RCC 7860 (cell line): ENCODE measurements at regions not wholly inside any gene's neighbourhood (a gene's known extent, or its start where the extent isn't known, plus 50 kb on each side); places are given as distances from the start of the nearest gene placed in this dataset.
A peak's percentile ranks its signal among the peaks of the same experiment; 100 is the strongest.
"Not testable (repeated sequence)": the region's sequence is repeated elsewhere in the genome, so short reads cannot be mapped to it uniquely, and the experiment has no call there.

Experiments used
- DNase-seq: peaks from one replicate; pipeline ENCODE4 v3.0.0-alpha.2; 2015; ENCODE audit warnings: low spot score
- FAIRE-seq: peaks from 2 replicates; lab custom pipeline; 2012; peaks lifted over from hg19 to GRCh38; lab: Jason Lieb, UNC

DNA sequence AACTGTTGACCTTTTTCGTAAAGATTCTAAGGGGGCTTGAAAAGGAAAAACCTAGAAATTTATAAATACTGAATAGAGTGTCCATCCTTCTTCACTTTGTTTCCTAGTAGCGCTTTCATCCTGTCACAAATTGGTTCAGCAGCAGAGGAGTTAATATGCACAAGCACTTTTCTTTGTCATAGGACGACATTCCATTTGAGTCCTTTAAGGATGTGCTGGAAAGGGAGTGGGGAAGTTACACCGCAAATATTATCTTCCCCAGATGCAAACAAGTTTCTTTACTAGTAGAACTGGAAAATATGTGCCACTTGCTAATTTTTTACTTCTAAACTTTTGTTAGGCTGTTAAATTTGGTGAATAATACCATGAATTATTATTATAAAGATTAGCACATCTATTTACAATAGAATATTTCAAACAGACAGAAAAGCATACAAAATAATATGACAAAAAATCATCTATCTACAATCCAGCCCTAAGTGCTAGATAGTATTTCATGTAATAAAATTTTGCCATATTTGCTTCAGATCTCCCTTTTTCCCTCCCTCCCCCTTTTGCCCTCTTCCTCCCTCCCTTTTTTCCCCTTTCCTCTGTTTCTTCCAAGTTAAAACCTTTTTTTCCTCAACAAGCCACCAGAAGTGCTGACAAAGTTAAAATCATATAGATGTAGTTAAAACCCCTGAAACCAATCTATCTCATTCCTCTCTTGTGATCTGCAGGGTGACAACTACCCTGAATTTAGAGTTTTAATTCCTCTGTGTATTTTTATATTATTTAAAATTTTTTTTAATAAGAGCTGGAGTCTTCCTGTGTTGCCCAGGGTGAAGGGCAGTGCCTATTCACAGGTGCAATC lies 50.5 kb upstream of the MAP4K3 start:
- DNase-seq: no peak
- no peak for FAIRE-seq

DNA sequence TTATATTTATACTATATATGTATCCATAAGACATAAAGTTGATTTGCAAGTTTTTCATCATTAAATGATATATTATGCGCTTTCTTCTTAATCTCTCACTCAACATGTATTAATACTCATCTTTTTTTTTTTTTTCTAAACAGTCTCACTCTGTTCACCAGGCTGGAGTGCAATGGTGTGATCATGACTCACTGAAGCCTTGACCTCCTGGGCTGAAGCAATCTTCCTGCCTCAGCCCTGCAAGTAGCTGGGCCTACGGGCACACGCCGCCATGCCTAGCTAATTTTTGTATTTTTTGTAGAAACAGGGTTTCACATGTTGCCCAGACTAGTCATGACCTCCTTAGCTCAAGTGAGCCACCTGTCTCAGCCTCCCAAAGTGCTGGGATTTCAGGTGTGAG lies 51.4 kb upstream of the MAP4K3 start:
- DNase-seq (peak; percentile 74), FAIRE-seq (peak; percentile 89)

DNA sequence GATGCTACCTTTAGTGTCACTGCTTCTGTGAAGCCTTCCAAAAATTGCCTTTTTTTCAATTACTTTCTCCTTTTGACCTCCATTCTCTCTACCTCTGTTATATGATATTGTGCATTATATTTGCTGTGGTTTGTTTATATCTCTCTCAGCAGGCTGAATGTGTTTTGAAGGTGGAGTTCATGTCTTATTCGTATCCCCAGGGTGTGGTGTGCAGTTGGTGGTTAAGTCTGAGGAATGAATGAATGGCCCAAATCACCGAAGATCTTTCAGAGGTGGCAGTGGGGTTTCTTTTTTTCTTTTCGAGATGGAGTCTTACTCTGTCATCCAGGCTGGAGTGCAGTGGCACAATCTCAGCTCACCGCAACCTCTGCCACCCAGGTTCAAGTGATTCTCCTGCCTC lies 53.5 kb upstream of the MAP4K3 start:
- no peak for FAIRE-seq

GRCh38 chr2:39491653-39492052 lies 54.6 kb upstream of the MAP4K3 start:
- FAIRE-seq (no peak), DNase-seq (no peak)

More for the DNA sequence above, 53.5 kb upstream of the MAP4K3 start:
- DNase-seq: no peak

- FAIRE-seq (peak; percentile 95), DNase-seq (peak; percentile 93)
Observed at GRCh38 chr2:39492095-39492590, 55.1 kb upstream of the MAP4K3 start.

- DNase-seq (no peak), FAIRE-seq (no peak)
Observed at GRCh38 chr2:39492716-39493115, 55.6 kb upstream of the MAP4K3 start.

DNA sequence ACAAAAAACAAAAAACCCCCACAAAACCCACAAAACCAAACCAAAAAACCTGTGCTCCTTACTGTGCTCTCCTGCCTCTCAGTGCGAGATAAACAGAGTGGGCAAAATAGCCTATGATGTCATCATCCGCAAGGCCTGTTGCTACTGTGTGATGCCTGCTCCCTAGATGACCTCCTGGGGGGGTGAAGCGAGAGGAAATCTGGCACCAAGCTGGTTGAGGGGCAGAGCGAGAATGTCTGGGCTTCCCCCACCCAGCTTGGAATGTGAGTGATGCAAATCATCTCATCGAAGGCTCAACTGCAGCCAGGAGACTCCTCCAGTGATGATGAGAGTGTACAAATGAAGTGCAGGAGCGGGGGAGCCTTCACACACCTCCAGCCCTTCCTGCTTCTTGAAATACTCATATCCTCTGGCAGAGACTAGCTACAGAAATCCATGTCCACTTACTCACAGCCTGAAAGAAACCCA lies 57.7 kb upstream of the MAP4K3 start:
- peak; percentile 98 for DNase-seq
- peak; percentile 90 for FAIRE-seq

DNA sequence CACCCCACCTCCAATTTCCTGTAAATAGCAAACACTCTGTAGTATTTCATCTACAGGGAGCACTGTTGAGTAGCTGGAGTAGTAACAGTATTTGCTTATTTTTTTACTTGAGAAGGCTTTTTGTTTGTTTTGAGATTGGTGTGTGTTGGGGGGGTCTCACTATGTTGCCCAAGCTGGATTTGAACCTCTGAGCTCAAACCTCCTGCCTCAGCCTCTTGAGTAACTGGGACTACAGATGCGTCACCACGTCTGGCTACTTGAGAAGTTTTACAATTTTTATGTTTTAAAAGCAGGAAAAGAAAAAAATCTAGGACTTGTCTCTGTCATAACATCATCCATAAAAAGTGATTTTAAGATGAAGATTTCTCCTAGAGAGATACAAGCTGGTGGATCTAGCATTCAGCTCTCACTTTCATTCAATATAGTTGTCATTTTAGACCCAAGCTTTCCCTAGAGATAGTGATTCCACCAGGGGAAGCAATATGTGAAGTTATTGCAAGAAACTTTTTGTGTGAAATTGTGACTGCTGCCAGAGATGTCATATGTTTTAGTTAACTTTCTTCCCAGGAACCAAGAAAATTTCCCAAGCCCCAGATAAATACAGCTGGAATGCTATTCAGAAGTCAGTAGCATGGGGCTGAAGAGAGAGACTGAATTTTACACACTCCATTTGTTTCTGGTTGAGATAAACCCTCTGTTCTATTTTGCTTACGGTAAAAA lies 60.2 kb upstream of the MAP4K3 start:
- FAIRE-seq (no peak), DNase-seq (no peak)

GRCh38 chr2:39498176-39498575 lies 61.1 kb upstream of the MAP4K3 start:
- FAIRE-seq, DNase-seq: not testable (repeated sequence)

DNA sequence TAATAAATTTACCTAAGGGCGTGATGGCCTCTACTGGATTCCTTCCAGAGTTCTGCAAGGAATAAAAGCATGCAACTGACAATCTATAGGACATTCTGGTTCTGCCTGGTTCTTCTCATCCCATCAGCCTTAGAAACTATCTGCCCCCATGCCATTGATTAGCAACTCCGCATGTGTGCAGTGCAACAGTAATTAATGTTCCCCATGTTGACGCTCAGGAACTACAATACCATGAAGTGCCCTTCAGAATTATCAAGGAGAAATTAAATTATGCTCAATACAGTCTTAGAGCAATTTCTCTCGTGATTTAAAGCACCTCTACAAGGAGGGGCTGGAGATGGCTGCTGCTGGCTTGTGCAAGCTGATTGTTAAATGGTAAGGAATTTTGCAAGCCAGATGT lies 61.7 kb upstream of the MAP4K3 start:
- FAIRE-seq: no peak
- no peak for DNase-seq

GRCh38 chr2:39499336-39499735 lies 62.3 kb upstream of the MAP4K3 start:
- FAIRE-seq: no peak
- DNase-seq: no peak

DNA sequence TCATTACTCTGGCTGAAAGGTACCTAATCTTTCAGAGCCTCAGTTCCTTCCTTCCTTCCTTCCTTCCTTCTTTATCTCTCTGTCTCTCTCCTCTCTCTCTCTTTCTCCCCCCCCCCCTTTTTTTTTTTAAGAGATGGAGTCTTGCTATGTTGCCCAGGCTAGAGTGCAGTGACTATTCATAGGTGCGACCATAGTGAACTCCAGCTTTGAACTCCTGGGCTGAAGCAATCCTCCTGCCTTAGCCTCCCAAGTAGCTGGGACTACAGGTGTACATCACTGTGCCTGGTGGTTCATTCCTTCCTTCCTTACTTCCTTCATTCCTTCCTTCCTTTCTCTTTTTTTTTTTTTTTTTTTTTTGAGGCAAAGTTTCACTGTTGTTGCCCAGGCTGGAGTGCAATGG lies 64.3 kb upstream of the MAP4K3 start:
- FAIRE-seq (no peak), DNase-seq (no peak)

DNA sequence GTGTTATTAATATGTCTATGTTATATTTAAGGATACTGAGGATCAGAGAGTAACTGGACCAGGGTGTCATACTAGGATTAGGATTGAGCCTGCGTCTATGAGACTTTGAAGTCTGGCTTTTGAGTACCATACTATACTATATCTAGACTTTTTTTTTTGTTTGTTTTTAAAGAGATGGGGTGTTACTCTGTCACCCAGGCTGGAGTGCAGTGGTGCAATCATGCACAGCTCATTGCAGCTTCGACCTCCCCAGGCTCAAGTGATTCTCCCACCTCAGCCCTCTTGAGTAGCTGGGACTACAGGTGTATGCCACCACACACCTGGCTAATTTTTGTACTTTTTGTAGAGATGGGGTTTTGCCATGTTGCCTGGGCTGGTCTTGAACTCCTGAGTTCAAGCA lies 66.2 kb upstream of the MAP4K3 start:
- FAIRE-seq: no peak
- DNase-seq: no peak

DNA sequence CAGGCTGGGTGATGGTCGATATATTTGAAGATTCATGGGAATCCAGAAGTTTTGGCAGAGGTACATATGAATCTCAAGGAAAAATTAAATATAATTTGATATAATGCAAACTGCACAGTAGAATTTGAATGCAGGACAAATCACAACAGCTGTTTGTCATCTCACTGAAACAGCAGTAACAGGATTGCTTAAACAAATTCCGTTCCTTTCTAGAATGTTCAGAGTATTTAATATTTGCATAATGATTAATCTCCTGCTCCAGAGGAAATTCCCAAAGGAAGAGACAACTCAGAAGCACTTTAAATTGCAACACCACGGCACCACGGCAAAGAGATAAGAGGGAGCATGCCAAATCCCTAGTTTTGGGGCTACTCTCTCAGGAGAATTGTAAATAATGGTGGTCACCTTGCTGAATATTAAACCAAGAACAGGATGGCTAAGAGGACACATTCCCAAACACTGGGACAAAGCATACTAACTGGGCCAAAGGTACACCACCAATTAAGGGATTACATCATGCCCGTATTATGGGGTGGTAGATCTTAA lies 67.8 kb upstream of the MAP4K3 start:
- DNase-seq: peak; percentile 44
- FAIRE-seq: peak; percentile 8

DNA sequence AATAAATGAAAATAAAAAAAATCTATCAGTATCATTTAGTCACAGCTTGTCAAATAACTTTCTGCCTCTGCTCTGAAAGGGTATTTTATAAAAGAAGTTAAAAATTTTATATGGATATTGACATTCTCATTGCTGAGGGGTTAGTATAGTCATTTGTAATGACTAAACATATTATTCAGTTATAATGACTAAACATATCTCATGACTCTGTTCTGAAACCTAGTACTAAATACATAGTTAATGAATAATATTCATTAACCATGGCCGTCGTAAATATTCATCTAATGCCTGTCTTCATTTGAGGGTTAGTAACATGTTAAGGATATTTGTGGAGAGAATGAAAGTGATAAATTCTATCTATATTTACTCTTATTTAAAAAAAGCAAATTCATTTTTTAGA lies 69.1 kb upstream of the MAP4K3 start:
- DNase-seq: peak; percentile 14
- peak; percentile 53 for FAIRE-seq

GRCh38 chr2:39508198-39508597 lies 71.1 kb upstream of the MAP4K3 start:
- FAIRE-seq (no peak), DNase-seq (no peak)

DNA sequence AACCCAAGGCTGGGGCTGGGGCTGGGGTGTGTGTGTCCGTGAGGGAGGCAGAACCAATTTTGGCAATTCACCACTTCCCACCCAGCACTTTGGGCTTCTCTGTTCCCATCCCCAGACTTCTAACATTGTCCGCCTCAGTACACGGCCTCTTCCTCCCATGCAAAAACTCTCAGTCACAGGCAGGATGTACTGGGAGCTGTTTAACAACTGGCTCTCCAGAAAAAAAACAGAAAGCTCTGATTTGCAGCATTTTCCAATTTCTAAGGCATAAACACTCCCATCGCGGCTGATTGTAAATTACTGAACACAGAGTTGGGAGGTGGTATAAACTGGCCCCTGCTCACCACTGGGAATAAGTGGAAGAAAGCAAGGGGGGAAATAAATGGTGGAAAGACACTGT lies 73.1 kb upstream of the MAP4K3 start:
- DNase-seq: no peak
- FAIRE-seq: no peak

- DNase-seq (no peak), FAIRE-seq (no peak)
Observed at GRCh38 chr2:39511219-39511604, 74.1 kb upstream of the MAP4K3 start.

DNA sequence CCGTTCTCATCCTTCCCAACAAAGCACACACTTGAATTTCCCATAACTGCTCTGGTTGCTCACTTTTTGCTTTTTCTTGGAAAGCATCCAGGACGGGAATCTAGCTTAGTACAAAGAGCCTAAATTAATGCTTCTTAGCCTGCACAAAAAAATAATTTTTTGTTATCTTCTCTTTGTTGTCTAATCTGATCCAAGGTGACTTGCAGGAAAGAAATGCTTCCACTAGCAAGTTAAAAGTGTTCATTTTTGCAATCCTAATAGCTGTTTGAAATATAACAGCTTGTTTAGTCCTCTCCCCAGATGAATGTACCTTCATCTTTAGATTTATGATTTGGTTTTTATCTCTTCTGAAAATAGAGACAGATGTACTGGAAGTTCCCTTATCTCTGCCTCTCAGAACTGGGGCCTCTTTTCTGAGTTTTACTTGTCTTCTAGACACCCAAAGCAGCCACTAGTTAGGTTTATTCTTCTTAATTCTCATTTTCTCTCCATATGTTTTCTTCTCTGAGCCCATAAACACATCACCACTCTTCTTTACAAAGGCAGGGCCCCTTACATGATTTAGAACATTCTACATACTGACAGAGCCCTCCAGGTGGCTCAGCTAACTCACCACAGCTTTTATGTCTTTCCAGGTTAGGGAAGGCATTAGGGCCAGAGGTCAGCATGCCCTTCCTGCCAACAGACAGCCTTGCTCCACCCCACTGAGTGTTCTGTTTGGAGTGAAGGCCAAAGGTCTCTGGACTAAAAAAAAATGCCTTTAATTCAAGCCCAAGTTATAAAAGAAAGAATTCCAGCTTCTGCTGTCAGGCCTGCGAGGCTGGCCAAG lies 74.7 kb upstream of the MAP4K3 start:
- DNase-seq: no peak
- no peak for FAIRE-seq

DNA sequence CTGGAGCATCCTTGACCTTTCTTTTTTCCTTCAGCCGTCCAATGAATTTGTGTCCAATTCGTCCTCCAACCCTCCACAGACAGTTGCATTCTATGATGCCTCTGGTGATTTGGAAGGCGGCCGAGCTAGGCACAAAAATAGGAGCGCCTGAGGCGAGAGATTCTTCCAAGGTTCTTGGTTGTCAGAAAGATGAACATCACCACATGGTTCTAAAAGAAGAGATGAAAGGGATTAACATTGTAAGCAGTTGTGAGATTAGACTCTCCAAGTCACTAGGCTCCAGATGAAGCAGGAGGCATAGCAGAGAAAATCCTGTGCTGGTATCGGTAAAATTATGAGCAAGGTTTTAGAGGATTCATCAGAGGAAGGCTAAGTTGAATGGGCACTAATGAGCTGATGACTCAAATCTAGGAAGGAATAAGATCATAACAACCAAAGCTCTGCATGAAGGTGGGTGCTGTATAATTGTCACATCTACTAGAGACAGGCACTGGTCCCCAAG lies 75.4 kb upstream of the MAP4K3 start:
- DNase-seq (no peak), FAIRE-seq (no peak)

- no peak for DNase-seq
- no peak for FAIRE-seq
Observed at GRCh38 chr2:39512941-39513340, 75.9 kb upstream of the MAP4K3 start.
